PC-3 (cell line): ENCODE measurements at regions not wholly inside any gene's neighbourhood (a gene's known extent, or its start where the extent isn't known, plus 50 kb on each side); places are given as distances from the start of the nearest gene placed in this dataset.
A peak's percentile ranks its signal among the peaks of the same experiment; 100 is the strongest.

Experiments
- ATAC-seq: fragments of 200-7000 bp; cut with Tn5 transposase; 2 replicates; pipeline ENCODE4 v1.9.1; 2020; ENCODE audit warnings: mild to moderate bottlenecking, moderate library complexity
- BruUV-seq: library from RNA; stranded (reverse); fragments of 400-500 nt; replicated peaks from 2 replicates; lab custom pipeline; 2021; lab: Mats Ljungman, UMichigan
- CTCF ChIA-PET: fragments of 300-600 bp; sonication (Branson Sonifier 250); formaldehyde crosslinking; loops from one replicate; lab custom pipeline; 2022; ENCODE audit warnings: antibody characterized with exemption; lab: Charles Lee
- POLR2A ChIA-PET: fragments of 300-600 bp; sonication (Branson Sonifier 250); formaldehyde crosslinking; loops from one replicate; lab custom pipeline; 2022; ENCODE audit warnings: antibody characterized with exemption; ENCODE audit not compliant: unreplicated experiment; lab: Charles Lee
- DNase-seq: peaks from one replicate; pipeline ENCODE4 v3.0.0-alpha.2; 2015
- H2AFZ ChIP-seq: fragments of 300-600 bp; sonication (generic); 2 replicates; pipeline ENCODE4 v1.6.0; 2016; ENCODE audit warnings: antibody characterized with exemption, low read length
- H3F3A ChIP-seq: fragments of 300-600 bp; sonication (generic); one replicate; pipeline ENCODE4 v1.6.0; 2017; ENCODE audit warnings: antibody characterized with exemption, low read length, control low read depth, mild to moderate bottlenecking; ENCODE audit not compliant: unreplicated experiment
- H3K27ac ChIP-seq: fragments of 300-600 bp; sonication (generic); 2 replicates; pipeline ENCODE4 v1.5.1; 2016; ENCODE audit warnings: mild to moderate bottlenecking, low read length
- H3K27me3 ChIP-seq: fragments of 300-600 bp; sonication (generic); 2 replicates; pipeline ENCODE4 v1.6.1; 2016; ENCODE audit warnings: low read length, mixed read lengths
- H3K36me3 ChIP-seq: fragments of 300-600 bp; sonication (generic); 2 replicates; pipeline ENCODE4 v1.6.1; 2016; ENCODE audit warnings: low read depth, mixed run types, low read length, mixed read lengths
- H3K4me1 ChIP-seq: fragments of 300-600 bp; sonication (generic); 2 replicates; pipeline ENCODE4 v1.5.1; 2016; ENCODE audit warnings: low read length; ENCODE audit not compliant: insufficient read depth
- H3K4me2 ChIP-seq: fragments of 300-600 bp; sonication (generic); 2 replicates; pipeline ENCODE4 v1.6.0; 2016; ENCODE audit warnings: low read length
- H3K4me3 ChIP-seq: fragments of 300-600 bp; sonication (generic); 2 replicates; pipeline ENCODE4 v1.5.1; 2016; ENCODE audit warnings: mild to moderate bottlenecking, low read length, mixed read lengths
- H3K79me2 ChIP-seq: fragments of 300-600 bp; sonication (generic); 2 replicates; pipeline ENCODE4 v1.6.1; 2017; ENCODE audit warnings: low read length, mixed read lengths
- H3K9ac ChIP-seq: fragments of 300-600 bp; sonication (generic); 2 replicates; pipeline ENCODE4 v1.6.0; 2016; ENCODE audit warnings: mild to moderate bottlenecking, low read length
- H3K9me2 ChIP-seq: fragments of 300-600 bp; sonication (generic); replicated peaks from 2 replicates; pipeline ENCODE4 v1.6.1; 2016; ENCODE audit warnings: mixed run types, low read length, mixed read lengths
- H3K9me3 ChIP-seq: fragments of 300-600 bp; sonication (generic); 2 replicates; pipeline ENCODE4 v1.6.1; 2016; ENCODE audit warnings: low read length, mixed read lengths
- H4K20me1 ChIP-seq: fragments of 300-600 bp; sonication (generic); 2 replicates; pipeline ENCODE4 v1.6.1; 2016; ENCODE audit warnings: low read length, mixed read lengths
- CTCF ChIP-seq: fragments of 300-600 bp; sonication (generic); conservative IDR thresholded peaks from 2 replicates; pipeline ENCODE4 v1.5.1; 2017; ENCODE audit warnings: antibody characterized with exemption, low read depth, mild to moderate bottlenecking, low read length
- EZH2 ChIP-seq: fragments of 300-600 bp; sonication (generic); IDR thresholded peaks from one replicate; pipeline ENCODE4 v1.6.1; 2017; ENCODE audit warnings: antibody characterized with exemption, mild to moderate bottlenecking, low read length; ENCODE audit not compliant: unreplicated experiment
- EZH2phosphoT487 ChIP-seq: fragments of 300-600 bp; sonication (generic); IDR thresholded peaks from 2 replicates; pipeline ENCODE4 v1.6.1; 2018; ENCODE audit warnings: mild to moderate bottlenecking, antibody characterized with exemption, low read length, borderline replicate concordance
- intact Hi-C: fragments of 100-400 bp; cut with micrococcal nuclease; formaldehyde crosslinking; loops from 2 replicates; pipeline ENCODE4 v1.9.0; 2023

GRCh38 chr3:106130384-106131198 lies 261.8 kb upstream of the CBLB start:
- DNase-seq (peak; percentile 50), ATAC-seq (peak; percentile 67)
- no peak overlapping the region; the same call in 1 of the 2 replicates for H3K4me2 ChIP-seq
- no peaks in the 10 kb centered on the region for H4K20me1 ChIP-seq
- H3K4me1 ChIP-seq: peaks cover 13% of the 10 kb centered on the region
- CTCF ChIA-PET: no interaction called here
- no peak overlapping the region for H3K9ac ChIP-seq
- peak overlapping the region; percentile 27; the same call in 1 of the 2 replicates for H2AFZ ChIP-seq
- no TSS peak for BruUV-seq
- H3K4me3 ChIP-seq: no peak overlapping the region
- no peaks in the 10 kb centered on the region for H3F3A ChIP-seq
- H3K9me2 ChIP-seq: no peaks in the 10 kb centered on the region
- intact Hi-C loops: no loop called here
- H3K27me3 ChIP-seq: no peaks in the 10 kb centered on the region
- H3K79me2 ChIP-seq: no peaks in the 10 kb centered on the region
- TF ChIP-seq CTCF: no peak
- TF ChIP-seq EZH2phosphoT487: no peak
- TF ChIP-seq EZH2: no peak
- no peak overlapping the region for H3K27ac ChIP-seq
- H3K36me3 ChIP-seq: no peaks in the 10 kb centered on the region
- H3K9me3 ChIP-seq: no peaks in the 10 kb centered on the region
- POLR2A ChIA-PET: no interaction called here

- no peaks in the 10 kb centered on the region for H3K27me3 ChIP-seq
- no peak overlapping the region for H3K9ac ChIP-seq
- ATAC-seq (no peak), DNase-seq (no peak)
- intact Hi-C loops: no loop called here
- H3K4me1 ChIP-seq: peaks cover 16% of the 10 kb centered on the region
- no peaks in the 10 kb centered on the region for H4K20me1 ChIP-seq
- no peak overlapping the region for H3K4me3 ChIP-seq
- H2AFZ ChIP-seq: no peak overlapping the region
- CTCF ChIA-PET: no interaction called here
- no peaks in the 10 kb centered on the region for H3K9me3 ChIP-seq
- no peak overlapping the region for H3K27ac ChIP-seq
- no peaks in the 10 kb centered on the region for H3F3A ChIP-seq
- no peaks in the 10 kb centered on the region for H3K9me2 ChIP-seq
- H3K36me3 ChIP-seq: no peaks in the 10 kb centered on the region
- no TSS peak for BruUV-seq
- POLR2A ChIA-PET: no interaction called here
- no peaks in the 10 kb centered on the region for H3K79me2 ChIP-seq
- TF ChIP-seq EZH2phosphoT487 (no peak), EZH2 (no peak), CTCF (no peak)
- H3K4me2 ChIP-seq: no peak overlapping the region
Observed at GRCh38 chr3:106135451-106136160, 266.8 kb upstream of the CBLB start.
